ENCODE measurements at regions not wholly inside any gene's neighbourhood (a gene's known extent, or its start where the extent isn't known, plus 50 kb on each side); places are given as distances from the start of the nearest gene placed in this dataset.
A peak's percentile ranks its signal among the peaks of the same experiment; 100 is the strongest.
"Not testable (repeated sequence)": the region's sequence is repeated elsewhere in the genome, so short reads cannot be mapped to it uniquely, and the experiment has no call there.

- no peak for DNase-seq
These were observed 128.5 kb upstream of the LPCAT1 start for GRCh38 chr5:1651971-1652872.

- no peak for DNase-seq
These were observed 127.5 kb upstream of the LPCAT1 start for GRCh38 chr5:1651250-1651649.

- no peak for DNase-seq
These were observed 125.8 kb upstream of the LPCAT1 start for GRCh38 chr5:1649554-1649953.

GRCh38 chr5:1648806-1649205 lies 125.0 kb upstream of the LPCAT1 start:
- no peak for DNase-seq

GRCh38 chr5:1647580-1647979 lies 123.8 kb upstream of the LPCAT1 start:
- DNase-seq = no peak

GRCh38 chr5:1644810-1645571 lies 121.2 kb upstream of the LPCAT1 start:
- DNase-seq = peak; percentile 80

- not testable (repeated sequence) for DNase-seq
These were observed 120.6 kb upstream of the LPCAT1 start for GRCh38 chr5:1644393-1644809.

GRCh38 chr5:1643651-1644392 lies 120.1 kb upstream of the LPCAT1 start:
- no peak for DNase-seq

- DNase-seq = no peak
These were observed 118.9 kb upstream of the LPCAT1 start for GRCh38 chr5:1642621-1643061.

GRCh38 chr5:1642221-1642620 lies 118.5 kb upstream of the LPCAT1 start:
- DNase-seq = no peak

- DNase-seq = peak; percentile 88
These were observed 117.9 kb upstream of the LPCAT1 start for GRCh38 chr5:1641560-1642166.

GRCh38 chr5:1641041-1641440 lies 117.3 kb upstream of the LPCAT1 start:
- DNase-seq = no peak

GRCh38 chr5:1640421-1640881 lies 116.7 kb upstream of the LPCAT1 start:
- DNase-seq = no peak

- DNase-seq = no peak
These were observed 116.0 kb upstream of the LPCAT1 start for GRCh38 chr5:1639757-1640156.

- no peak for DNase-seq
These were observed 115.1 kb upstream of the LPCAT1 start for GRCh38 chr5:1638658-1639400.

GRCh38 chr5:1637639-1638481 lies 114.1 kb upstream of the LPCAT1 start:
- no peak for DNase-seq

GRCh38 chr5:1636981-1637638 lies 113.3 kb upstream of the LPCAT1 start:
- no peak for DNase-seq

- not testable (repeated sequence) for DNase-seq
These were observed 112.5 kb upstream of the LPCAT1 start for GRCh38 chr5:1636208-1636770.

GRCh38 chr5:1635477-1635876 lies 111.7 kb upstream of the LPCAT1 start:
- not testable (repeated sequence) for DNase-seq

- DNase-seq = no peak
These were observed 110.5 kb upstream of the LPCAT1 start for GRCh38 chr5:1634337-1634661.
